Spleen (tissue), 11 donors: ENCODE measurements at regions not wholly inside any gene's neighbourhood (a gene's known extent, or its start where the extent isn't known, plus 50 kb on each side); places are given as distances from the start of the nearest gene placed in this dataset.

Experiments
- DNase-seq: peaks from one replicate; pipeline ENCODE4 v3.0.0-alpha.2; 2020
- H3K27ac ChIP-seq, 8 donors: fragments of 200-600 bp; sonication (generic) in 7 of 8; 1 replicate in 4 of 8; 2 replicates in 4 of 8; pipeline versions ENCODE4 v1.5.0 to v1.8.0; 2016 to 2021; ENCODE audit warnings: inconsistent platforms in 4 of 8, mild to moderate bottlenecking in 4 of 8, moderate library complexity in 1 of 8
- H3K27me3 ChIP-seq, 7 donors: fragments of 200-600 bp; sonication (generic) in 6 of 7; replicated peaks in 1 of 7; 1 replicate in 4 of 7; 2 replicates in 3 of 7; pipeline versions ENCODE4 v1.5.0 to v1.8.0; 2016 to 2021; ENCODE audit warnings: inconsistent platforms in 3 of 7, mild to moderate bottlenecking in 1 of 7
- H3K36me3 ChIP-seq, 6 donors: fragments of 200-600 bp; sonication (generic) in 5 of 6; 1 replicate in 4 of 6; 2 replicates in 2 of 6; pipeline versions ENCODE4 v1.5.0 to v1.8.0; 2016 to 2021; ENCODE audit warnings: inconsistent platforms in 2 of 6
- H3K4me1 ChIP-seq, 6 donors: fragments of 200-600 bp; sonication (generic) in 5 of 6; 1 replicate in 3 of 6; 2 replicates in 3 of 6; pipeline versions ENCODE4 v1.5.0 to v1.8.0; 2016 to 2021; ENCODE audit warnings: inconsistent platforms in 3 of 6
- H3K4me3 ChIP-seq, 8 donors: fragments of 200-600 bp; sonication (generic) in 7 of 8; 1 replicate in 4 of 8; 2 replicates in 4 of 8; pipeline versions ENCODE4 v1.5.0 to v1.8.0; 2016 to 2021; ENCODE audit warnings: inconsistent platforms in 4 of 8, mild to moderate bottlenecking in 4 of 8, moderate library complexity in 2 of 8
- H3K9me3 ChIP-seq, 8 donors: fragments of 200-600 bp; sonication (generic) in 7 of 8; 1 replicate in 4 of 8; 2 replicates in 4 of 8; pipeline versions ENCODE4 v1.5.0 to v1.8.0; 2016 to 2021; ENCODE audit warnings: inconsistent platforms in 4 of 8
- POLR2A ChIP-seq, 3 donors: fragments of 450-650 bp; IDR thresholded peaks; one replicate each; pipeline ENCODE4 v1.5.1; 2017; ENCODE audit warnings: antibody characterized with exemption in 3 of 3, mild to moderate bottlenecking in 1 of 3
- POLR2AphosphoS5 ChIP-seq, 3 donors: sonication (generic); formaldehyde crosslinking; IDR thresholded peaks; one replicate each; pipeline ENCODE4 v1.5.1; 2017; ENCODE audit warnings: antibody characterized with exemption in 3 of 3
- WGBS, 5 donors: extraction: QIAGEN DNeasy Blood & Tissue Kit in 3 of 5; methylation state at CpG; one replicate each; pipeline versions ENCODE4 v1.1.5 to v1.1.7; 2013 to 2018; 5-methylcytosine and 5-hydroxymethylcytosine counted together
- intact Hi-C: fragments of 100-400 bp; cut with DNase I; formaldehyde crosslinking; loops from one replicate; pipeline ENCODE4 v1.15.0; 2023; ENCODE audit warnings: low total_unique reads
- TF ChIP-seq, protein P1 (sequence below), 11 experiments: fragments of 200-600 bp in 7 of 11; fragments of 450-650 bp in 4 of 11; sonication (generic) in 4 of 11; IDR thresholded peaks in 8 of 11; conservative IDR thresholded peaks in 3 of 11; 1 replicate in 7 of 11; 2 replicates in 4 of 11; pipeline versions ENCODE4 v1.4.0 to v1.8.0; 2016 to 2021; ENCODE audit warnings: antibody characterized with exemption in 11 of 11, inconsistent platforms in 4 of 11, mild to moderate bottlenecking in 1 of 11
- donor health status: healthy with polysubstance abuse.
- donor health status: DM: no; HTN: no; CAD: no; lungs with moderate emphysema.
- donor health status: DM: no; HTN: no; CAD: no.
- donor health status: Bipolar disorder and iron deficiency.
- donor health status: healthy.
- donor health status: DM: no; HTN: no; CAD: no.
- donor health status: DM: yes; HTN: yes; CAD: no.

DNA sequence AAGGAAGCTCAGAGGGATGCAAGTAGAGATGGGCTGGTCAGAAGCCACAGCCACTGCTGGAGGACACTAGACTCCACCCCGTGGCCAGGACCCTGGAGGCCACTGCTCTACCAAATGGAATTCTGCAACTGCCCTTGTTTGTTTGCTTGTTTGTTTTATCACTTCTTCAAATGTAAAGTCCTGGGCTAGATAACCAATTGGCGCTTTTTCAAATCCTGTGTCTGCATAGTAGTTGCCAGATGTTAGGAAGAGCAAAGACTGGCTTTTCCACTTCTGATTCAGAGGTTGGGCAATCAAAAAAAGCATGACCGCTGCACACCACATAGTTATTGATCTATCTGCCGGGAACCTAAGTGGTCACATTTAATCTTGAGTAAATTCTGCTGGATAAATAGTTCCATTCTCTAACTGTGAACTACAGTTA, 255.2 kb upstream of the SFRP2 start:
- intact Hi-C loops = no loop called here
- H3K36me3 ChIP-seq = no peaks in the 10 kb centered on the region
- no peak overlapping the region for H3K4me3 ChIP-seq
- no peak overlapping the region for H3K27ac ChIP-seq
- H3K9me3 ChIP-seq = no peaks in the 10 kb centered on the region
- no peaks in the 10 kb centered on the region for H3K4me1 ChIP-seq
- DNase-seq = no peak
- WGBS, 5 donors = 71 to 92% (median 86%) methylated on average over 4 of the region's 4 CpGs
- H3K27me3 ChIP-seq = no peaks in the 10 kb centered on the region
- TF ChIP-seq, protein P1, sequence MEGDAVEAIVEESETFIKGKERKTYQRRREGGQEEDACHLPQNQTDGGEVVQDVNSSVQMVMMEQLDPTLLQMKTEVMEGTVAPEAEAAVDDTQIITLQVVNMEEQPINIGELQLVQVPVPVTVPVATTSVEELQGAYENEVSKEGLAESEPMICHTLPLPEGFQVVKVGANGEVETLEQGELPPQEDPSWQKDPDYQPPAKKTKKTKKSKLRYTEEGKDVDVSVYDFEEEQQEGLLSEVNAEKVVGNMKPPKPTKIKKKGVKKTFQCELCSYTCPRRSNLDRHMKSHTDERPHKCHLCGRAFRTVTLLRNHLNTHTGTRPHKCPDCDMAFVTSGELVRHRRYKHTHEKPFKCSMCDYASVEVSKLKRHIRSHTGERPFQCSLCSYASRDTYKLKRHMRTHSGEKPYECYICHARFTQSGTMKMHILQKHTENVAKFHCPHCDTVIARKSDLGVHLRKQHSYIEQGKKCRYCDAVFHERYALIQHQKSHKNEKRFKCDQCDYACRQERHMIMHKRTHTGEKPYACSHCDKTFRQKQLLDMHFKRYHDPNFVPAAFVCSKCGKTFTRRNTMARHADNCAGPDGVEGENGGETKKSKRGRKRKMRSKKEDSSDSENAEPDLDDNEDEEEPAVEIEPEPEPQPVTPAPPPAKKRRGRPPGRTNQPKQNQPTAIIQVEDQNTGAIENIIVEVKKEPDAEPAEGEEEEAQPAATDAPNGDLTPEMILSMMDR (IDR thresholded peaks at IDR 0.05 in 8 of 11, conservative IDR thresholded peaks at IDR 0.05 in 3 of 11) = no peak
- TF ChIP-seq POLR2AphosphoS5 (IDR thresholded peaks at IDR 0.05) (no peak), POLR2A (IDR thresholded peaks at IDR 0.05) (no peak)

DNA sequence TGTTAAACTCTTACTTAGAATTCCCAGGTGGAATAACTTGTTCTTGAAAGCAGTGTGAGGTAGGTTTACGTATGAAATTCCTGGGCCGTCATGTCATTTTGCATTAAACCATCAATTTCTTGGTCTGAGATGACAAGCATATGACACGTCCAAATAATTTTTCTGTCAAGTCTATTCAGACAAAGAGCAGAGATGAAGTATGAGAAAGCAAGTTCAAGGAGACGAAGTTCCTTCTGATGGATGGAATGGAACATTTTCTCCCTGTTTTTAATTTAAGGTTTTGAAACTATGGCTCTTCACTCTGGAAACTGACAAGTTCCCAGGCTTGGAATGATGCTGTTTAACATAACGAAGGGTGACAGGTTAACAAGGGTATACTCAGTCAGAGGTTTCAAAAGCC, 252.8 kb upstream of the SFRP2 start:
- H3K4me1 ChIP-seq = no peaks in the 10 kb centered on the region
- intact Hi-C loops = no loop called here

DNA sequence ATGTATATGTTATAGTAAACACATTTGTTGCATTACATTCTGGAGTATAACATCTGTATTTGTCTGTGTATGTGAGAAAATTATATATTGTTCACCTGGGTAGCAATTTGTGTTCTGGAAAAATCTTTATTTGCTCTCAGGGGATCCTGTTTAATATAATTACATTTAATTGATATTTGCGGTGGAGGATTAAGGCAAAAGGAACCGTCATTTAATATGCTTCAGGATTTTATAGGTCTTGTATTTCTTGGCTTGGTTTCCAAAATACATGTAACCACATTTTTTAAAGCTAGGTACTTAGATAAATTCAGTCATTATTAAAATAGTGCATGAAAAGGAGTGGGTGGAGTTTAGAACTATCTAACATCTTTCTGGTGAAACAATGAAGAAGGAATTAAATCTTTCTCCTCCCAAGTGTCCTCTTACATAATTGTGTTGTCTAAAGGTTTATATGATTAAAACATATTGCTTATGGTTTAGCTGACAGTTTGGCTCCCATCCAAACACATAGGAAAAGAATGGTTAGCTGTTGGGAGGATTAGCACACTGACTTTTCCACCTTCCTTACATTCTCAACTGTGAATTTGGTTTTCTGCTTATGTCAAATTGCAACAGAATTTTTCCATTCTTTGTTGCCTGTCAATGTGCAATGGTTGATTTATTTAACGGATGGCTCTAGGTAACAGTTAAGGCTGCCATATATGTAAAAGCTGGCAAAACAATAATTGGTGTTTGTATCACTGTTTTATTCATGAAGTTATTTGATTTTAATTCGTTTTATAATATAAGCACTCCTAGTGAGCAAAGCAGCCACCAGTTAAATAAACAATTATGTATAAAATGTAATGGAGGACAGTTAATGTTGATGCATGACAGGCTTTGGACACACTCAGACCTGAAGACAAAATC, 250.8 kb upstream of the SFRP2 start:
- DNase-seq = no peak

More for the DNA sequence above, 252.8 kb upstream of the SFRP2 start:
- no peaks in the 10 kb centered on the region for H3K9me3 ChIP-seq
- no peaks in the 10 kb centered on the region for H3K36me3 ChIP-seq
- no peak overlapping the region for H3K27ac ChIP-seq
- TF ChIP-seq, protein P1 (IDR thresholded peaks at IDR 0.05 in 8 of 11, conservative IDR thresholded peaks at IDR 0.05 in 3 of 11) = no peak
- TF ChIP-seq POLR2A (IDR thresholded peaks at IDR 0.05) = no peak
- TF ChIP-seq POLR2AphosphoS5 (IDR thresholded peaks at IDR 0.05) = no peak
- no peak overlapping the region for H3K4me3 ChIP-seq
- DNase-seq = no peak
- WGBS, 5 donors = 80 to 88% (median 83%) methylated on average over 5 of the region's 5 CpGs
- no peaks in the 10 kb centered on the region for H3K27me3 ChIP-seq

DNA sequence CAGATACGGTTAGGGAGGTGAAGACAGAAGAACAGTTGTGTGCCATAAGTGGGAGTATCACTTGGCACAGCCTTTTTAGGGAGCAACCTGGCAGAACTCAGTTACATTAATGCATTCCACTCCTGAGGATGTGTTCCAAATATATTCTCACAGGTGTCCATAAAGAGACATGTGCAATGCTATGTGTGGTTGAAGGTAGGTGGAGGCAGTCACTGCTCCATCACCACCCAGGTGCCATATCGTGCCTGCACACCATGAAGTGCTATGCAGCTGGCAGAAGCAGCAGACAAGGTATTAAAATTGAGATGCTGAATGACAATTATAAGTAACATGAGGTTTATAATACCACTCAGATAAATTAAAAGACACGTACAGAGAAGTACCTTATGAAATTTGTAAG, 248.0 kb upstream of the SFRP2 start:
- Histone ChIP-seq H3K36me3 (no peaks in the 10 kb centered on the region), H3K4me3 (no peak overlapping the region), H3K27me3 (peaks cover 0 to 4% (median 0%) of the 10 kb centered on the region in 7 donors), H3K9me3 (peaks cover 0 to 11% (median 7%) of the 10 kb centered on the region in 8 donors), H3K4me1 (no peaks in the 10 kb centered on the region), H3K27ac (no peak overlapping the region)
- no peak for DNase-seq
- intact Hi-C loops = no loop called here
- TF ChIP-seq, protein P1 (IDR thresholded peaks at IDR 0.05 in 8 of 11, conservative IDR thresholded peaks at IDR 0.05 in 3 of 11) = no peak
- TF ChIP-seq POLR2AphosphoS5 (IDR thresholded peaks at IDR 0.05) (no peak), POLR2A (IDR thresholded peaks at IDR 0.05) (no peak)
- 75 to 85% (median 82%) methylated on average over 3 of the region's 3 CpGs for WGBS, 5 donors

More for the DNA sequence above, 250.8 kb upstream of the SFRP2 start:
- Histone ChIP-seq H3K27me3 (peaks cover 0 to 4% (median 0%) of the 10 kb centered on the region in 7 donors), H3K36me3 (no peaks in the 10 kb centered on the region), H3K4me3 (no peak overlapping the region), H3K27ac (no peak overlapping the region), H3K9me3 (no peaks in the 10 kb centered on the region), H3K4me1 (no peaks in the 10 kb centered on the region)
- TF ChIP-seq POLR2AphosphoS5 (IDR thresholded peaks at IDR 0.05) = no peak
- TF ChIP-seq, protein P1 (IDR thresholded peaks at IDR 0.05 in 8 of 11, conservative IDR thresholded peaks at IDR 0.05 in 3 of 11) = no peak
- no peak for TF ChIP-seq POLR2A (IDR thresholded peaks at IDR 0.05)
- intact Hi-C loops = no loop called here
- 80 to 83% (median 82%) methylated on average over 4 of the region's 4 CpGs for WGBS, 5 donors
